Gastroesophageal sphincter (tissue), 3 donors: ENCODE measurements at regions not wholly inside any gene's neighbourhood (a gene's known extent, or its start where the extent isn't known, plus 50 kb on each side); places are given as distances from the start of the nearest gene placed in this dataset.

Experiments
- CTCF ChIP-seq, 4 experiments: fragments of 200-600 bp in 2 of 4; fragments of 450-650 bp in 2 of 4; sonication (generic) in 1 of 4; IDR thresholded peaks; one replicate each; pipeline ENCODE4 v1.5.1; 2017 to 2019; ENCODE audit warnings: antibody characterized with exemption in 4 of 4, mild to moderate bottlenecking in 2 of 4, moderate library complexity in 2 of 4
- POLR2A ChIP-seq, 2 donors: fragments of 450-650 bp; IDR thresholded peaks; one replicate each; pipeline ENCODE4 v1.6.1; 2017; ENCODE audit warnings: antibody characterized with exemption in 2 of 2, mild to moderate bottlenecking in 2 of 2, moderate library complexity in 1 of 2
- POLR2AphosphoS5 ChIP-seq: sonication (generic); formaldehyde crosslinking; IDR thresholded peaks from one replicate; pipeline ENCODE4 v1.6.1; 2017; ENCODE audit warnings: antibody characterized with exemption

- TF ChIP-seq POLR2A (IDR thresholded peaks at IDR 0.05) (no peak), CTCF (IDR thresholded peaks at IDR 0.05) (no peak), POLR2AphosphoS5 (no peak)
Measured at GRCh38 chr4:124589786-124590185, 122.7 kb downstream of the ANKRD50 start.
